ENCODE measurements at regions not wholly inside any gene's neighbourhood (a gene's known extent, or its start where the extent isn't known, plus 50 kb on each side); places are given as distances from the start of the nearest gene placed in this dataset.
"Not testable (repeated sequence)": the region's sequence is repeated elsewhere in the genome, so short reads cannot be mapped to it uniquely, and the experiment has no call there.

- no peak for DNase-seq (ENCODE audit: low read depth)
Measured at GRCh38 chrX:63466690-63467089, 115.6 kb upstream of the SPIN4 start.

- no peak for DNase-seq (ENCODE audit: low read depth)
Measured at GRCh38 chrX:63458981-63459380, 107.8 kb upstream of the SPIN4 start.

- no peak for DNase-seq (ENCODE audit: low read depth)
Measured at GRCh38 chrX:63453571-63453970, 102.4 kb upstream of the SPIN4 start.

- DNase-seq (ENCODE audit: low read depth), result no peak
Measured at GRCh38 chrX:63441717-63442116, 90.6 kb upstream of the SPIN4 start.

GRCh38 chrX:63439580-63439979 is 88.4 kb upstream of the SPIN4 start:
- DNase-seq (ENCODE audit: low read depth), result no peak

- DNase-seq (ENCODE audit: low read depth), result no peak
Measured at GRCh38 chrX:63436865-63437264, 85.7 kb upstream of the SPIN4 start.

GRCh38 chrX:63434665-63435064 is 83.5 kb upstream of the SPIN4 start:
- no peak for DNase-seq (ENCODE audit: low read depth)

GRCh38 chrX:63434206-63434605 is 83.1 kb upstream of the SPIN4 start:
- no peak for DNase-seq (ENCODE audit: low read depth)

GRCh38 chrX:63430026-63430425 is 78.9 kb upstream of the SPIN4 start:
- no peak for DNase-seq (ENCODE audit: low read depth)

GRCh38 chrX:63428348-63428747 is 77.2 kb upstream of the SPIN4 start:
- no peak for DNase-seq (ENCODE audit: low read depth)

GRCh38 chrX:63426519-63426918 is 75.4 kb upstream of the SPIN4 start:
- DNase-seq (ENCODE audit: low read depth), result no peak

GRCh38 chrX:63424063-63424462 is 72.9 kb upstream of the SPIN4 start:
- no peak for DNase-seq (ENCODE audit: low read depth)

- DNase-seq (ENCODE audit: low read depth), result no peak
Measured at GRCh38 chrX:63421411-63421810, 70.3 kb upstream of the SPIN4 start.

GRCh38 chrX:63418211-63418610 is 67.1 kb upstream of the SPIN4 start:
- DNase-seq (ENCODE audit: low read depth), result no peak

- no peak for DNase-seq (ENCODE audit: low read depth)
Measured at GRCh38 chrX:63417649-63418048, 66.5 kb upstream of the SPIN4 start.

- not testable (repeated sequence) for DNase-seq (ENCODE audit: low read depth)
Measured at GRCh38 chrX:63409934-63410333, 58.8 kb upstream of the SPIN4 start.

GRCh38 chrX:63408050-63408449 is 56.9 kb upstream of the SPIN4 start:
- no peak for DNase-seq (ENCODE audit: low read depth)

GRCh38 chrX:63404332-63404731 is 53.2 kb upstream of the SPIN4 start:
- no peak for DNase-seq (ENCODE audit: low read depth)

- no peak for DNase-seq (ENCODE audit: low read depth)
Measured at GRCh38 chrX:63402106-63402505, 51.0 kb upstream of the SPIN4 start.
